NCI-H345 treated with DMSO at 0.1 percent for 48 hours (cell line): ENCODE measurements at regions not wholly inside any gene's neighbourhood (a gene's known extent, or its start where the extent isn't known, plus 50 kb on each side); places are given as distances from the start of the nearest gene placed in this dataset.
A peak's percentile ranks its signal among the peaks of the same experiment; 100 is the strongest.
"Not testable (repeated sequence)": the region's sequence is repeated elsewhere in the genome, so short reads cannot be mapped to it uniquely, and the experiment has no call there.

Source experiments
- DNase-seq: peaks from one replicate; lab custom pipeline; 2025; ENCODE audit not compliant: unreplicated experiment; lab: John Stamatoyannopoulos, UW

DNA sequence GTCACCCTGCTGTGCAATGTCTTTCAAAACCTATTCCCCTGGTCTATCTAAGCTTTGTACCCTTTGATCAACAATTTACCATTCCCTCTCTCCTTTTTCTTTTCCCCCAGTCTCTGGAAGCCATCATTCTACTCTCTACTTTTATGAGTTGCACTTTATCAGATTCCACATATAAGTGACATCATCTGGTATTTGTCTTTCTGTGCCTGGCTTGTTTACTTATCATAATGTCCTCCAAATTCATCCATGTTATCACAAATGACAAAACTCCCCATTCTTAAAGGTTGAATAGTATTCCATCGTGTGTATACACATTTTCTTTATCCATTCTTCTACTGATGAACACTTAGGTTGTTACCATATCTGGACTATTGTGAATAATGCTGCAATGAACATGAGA is 344.2 kb upstream of the CCNH start:
- DNase-seq = no peak

DNA sequence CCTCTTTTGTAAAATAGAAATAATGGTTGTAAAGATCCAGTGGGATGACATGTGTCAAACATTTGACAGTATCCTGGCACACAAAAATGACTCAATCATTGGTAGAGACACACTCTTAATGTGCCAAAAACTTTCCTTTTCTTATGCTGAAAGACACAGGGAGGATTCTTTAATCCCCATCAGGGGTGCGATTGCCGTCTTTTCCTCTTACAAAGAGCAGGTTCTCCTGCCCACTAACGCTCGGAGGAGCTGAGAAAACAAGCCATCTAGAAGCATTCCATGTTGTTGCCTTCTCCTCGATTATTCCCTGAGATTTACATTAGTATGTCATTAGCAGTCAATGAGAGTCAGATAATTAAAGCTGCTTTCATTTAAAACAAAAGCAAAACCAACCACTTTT is 342.6 kb upstream of the CCNH start:
- no peak for DNase-seq

DNA sequence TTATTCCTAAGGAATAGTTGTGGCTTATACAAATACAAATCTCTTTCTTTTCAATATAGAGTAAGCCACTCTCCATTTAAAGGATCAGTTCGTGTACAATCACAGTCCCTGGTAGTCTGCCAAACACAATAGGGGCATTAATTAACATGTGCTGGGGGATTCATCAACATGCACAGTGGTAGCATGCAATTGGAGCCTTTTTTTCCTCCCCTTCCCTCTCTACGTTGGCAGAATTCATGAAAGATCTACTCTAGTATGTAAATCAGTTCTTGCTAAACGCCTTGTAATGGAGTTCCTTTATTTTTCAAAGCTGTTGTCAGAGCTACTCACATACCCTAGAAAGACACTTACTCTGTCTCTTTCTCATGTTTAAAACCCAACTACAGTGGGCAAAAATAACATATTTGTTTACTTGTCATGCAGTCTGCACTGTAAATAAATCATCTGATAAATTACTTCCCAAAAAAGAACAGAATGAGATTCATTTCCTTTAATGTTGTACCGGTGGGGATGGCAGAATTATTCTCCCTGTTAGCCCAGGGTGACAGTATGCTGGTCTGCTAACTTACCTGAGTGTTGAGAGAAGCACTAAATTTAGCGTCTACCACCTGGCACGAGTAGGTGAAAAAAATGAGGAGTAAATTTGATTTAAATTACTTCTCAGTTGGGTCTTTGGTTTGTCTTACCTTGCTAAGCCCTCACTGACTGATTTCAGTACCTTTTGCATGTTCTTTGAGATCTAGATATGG is 341.5 kb upstream of the CCNH start:
- peak; percentile 10 for DNase-seq

DNA sequence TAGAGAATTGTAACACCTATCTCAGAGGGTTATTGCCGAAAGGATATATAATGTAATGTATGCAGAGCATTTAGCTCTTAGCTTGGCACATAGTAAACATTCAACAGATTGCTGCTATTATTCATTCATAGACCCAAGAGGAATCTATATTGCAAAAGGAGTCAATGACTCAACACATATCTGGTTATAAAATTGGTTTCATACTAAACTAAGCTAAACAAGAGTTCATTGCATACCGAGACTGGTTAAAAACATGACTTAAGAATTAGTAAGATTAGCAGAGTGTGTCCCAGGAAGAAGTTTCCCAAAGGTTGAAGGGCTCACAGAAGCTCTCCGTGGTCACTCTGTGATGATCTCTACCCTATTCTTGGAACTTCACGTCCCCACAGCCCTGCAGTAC is 339.6 kb upstream of the CCNH start:
- no peak for DNase-seq

DNA sequence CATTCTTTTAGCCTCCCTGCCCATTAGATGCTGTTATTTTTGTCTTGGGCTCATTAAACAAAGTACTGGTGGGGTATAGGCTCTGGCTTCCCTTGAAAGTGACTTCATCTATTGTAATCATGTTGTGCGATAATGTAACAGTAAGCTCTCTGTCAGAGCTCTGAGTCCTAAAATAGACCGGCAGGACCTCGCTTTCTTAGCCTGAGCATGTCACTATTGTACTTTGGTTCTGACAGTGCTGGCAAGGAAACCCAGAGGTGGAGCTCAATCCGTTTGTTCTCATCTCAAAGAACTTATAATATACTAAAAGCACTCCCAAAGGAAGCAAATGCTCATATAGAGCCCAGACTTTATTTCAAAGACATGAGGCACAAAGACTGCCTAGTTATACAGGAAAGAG is 339.1 kb upstream of the CCNH start:
- no peak for DNase-seq

DNA sequence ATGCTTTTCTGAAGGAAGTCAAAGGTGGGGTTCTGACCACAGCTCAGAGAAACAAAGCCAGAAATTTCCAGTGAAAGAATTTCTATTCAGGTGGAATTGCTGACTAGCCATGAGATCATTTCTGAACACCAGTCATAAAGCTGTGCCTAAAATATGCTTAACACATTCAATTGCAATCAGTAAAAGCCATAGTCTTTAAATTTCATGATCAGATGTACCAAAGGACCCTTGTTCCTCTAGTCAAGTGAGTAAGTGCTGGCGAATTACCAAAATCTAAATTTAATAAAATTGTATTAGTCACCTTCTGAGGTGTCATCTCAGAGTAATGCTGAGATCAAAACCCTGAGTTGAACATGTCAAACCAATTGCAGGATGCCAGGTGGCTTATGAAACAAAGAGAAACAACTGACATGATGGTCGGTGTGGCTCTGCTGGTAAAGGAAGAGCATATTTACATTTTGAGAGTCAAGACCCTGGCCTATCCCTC is 334.2 kb upstream of the CCNH start:
- DNase-seq = no peak

DNA sequence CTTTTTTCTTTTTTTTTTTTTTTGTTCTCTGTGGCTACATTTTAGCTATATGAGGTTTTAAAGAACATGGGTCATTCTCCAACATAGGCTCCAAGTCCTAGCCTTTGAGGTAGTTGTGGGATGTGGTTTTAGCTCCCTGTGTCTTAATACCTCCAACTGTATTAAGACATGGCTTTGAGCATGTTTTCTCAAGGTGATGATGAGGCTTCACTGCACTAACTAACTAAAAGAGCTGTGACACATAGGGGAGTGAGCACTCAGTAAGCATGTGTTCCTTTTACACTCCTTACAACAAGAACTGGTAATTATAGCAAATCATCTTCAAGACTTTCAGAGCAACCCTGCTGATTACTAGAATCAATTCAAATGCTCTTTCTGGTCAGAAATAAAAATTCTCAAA is 333.6 kb upstream of the CCNH start:
- DNase-seq = no peak

DNA sequence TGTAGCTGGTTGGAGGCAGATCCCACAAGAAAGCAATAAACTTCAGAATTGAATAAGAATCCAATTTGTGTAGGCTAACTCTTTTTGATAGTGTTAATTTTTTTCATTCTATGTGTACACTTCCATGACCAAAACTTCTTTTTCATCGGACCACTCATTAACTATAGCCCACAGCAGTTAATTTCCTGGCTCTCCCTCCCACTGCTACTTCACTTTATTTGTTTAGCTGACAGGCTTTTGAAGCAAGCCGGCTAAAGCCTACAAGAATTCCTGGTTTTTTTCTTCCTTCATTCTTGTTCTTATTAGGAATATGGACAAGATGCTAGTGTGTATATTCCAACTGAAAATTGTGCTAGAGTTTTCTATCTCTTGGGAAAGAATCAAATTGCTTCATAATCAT is 329.2 kb upstream of the CCNH start:
- no peak for DNase-seq

DNA sequence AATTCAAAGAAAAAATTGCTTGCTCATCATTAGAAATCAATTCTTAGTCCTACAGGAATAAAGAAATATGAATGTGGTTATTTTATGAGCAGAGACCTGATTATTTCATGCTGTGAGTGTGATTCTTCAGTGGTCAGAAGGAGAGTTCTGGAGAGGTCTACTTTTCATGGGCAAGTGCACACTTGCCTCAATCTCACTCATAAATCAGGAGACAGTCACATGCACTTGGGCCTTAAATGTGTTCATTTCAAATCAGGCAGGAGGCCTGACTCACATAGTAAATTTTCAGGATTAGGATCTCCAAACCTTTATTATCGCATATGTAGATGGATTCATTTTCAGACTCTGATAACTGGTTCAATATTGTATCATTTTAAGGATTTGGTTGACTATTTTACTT is 323.2 kb upstream of the CCNH start:
- DNase-seq = no peak

DNA sequence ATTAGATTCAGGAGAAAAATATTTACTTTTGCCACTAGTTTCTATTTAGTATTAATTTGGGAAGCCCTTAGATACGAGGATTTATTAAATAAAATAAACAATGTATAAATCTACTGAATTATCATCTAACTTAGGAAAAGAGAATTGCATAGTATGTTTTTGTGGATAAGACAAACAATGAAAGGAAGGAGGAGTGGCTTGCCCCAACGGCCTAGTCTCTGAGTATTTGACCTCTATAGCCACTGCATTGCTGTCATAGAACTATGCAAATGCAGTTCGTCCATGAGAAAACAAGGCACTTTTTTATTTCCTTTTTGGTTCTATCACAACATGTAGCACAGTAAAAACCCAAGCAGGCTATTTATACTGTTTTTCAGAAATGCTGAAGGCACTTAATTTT is 321.2 kb upstream of the CCNH start:
- no peak for DNase-seq

DNA sequence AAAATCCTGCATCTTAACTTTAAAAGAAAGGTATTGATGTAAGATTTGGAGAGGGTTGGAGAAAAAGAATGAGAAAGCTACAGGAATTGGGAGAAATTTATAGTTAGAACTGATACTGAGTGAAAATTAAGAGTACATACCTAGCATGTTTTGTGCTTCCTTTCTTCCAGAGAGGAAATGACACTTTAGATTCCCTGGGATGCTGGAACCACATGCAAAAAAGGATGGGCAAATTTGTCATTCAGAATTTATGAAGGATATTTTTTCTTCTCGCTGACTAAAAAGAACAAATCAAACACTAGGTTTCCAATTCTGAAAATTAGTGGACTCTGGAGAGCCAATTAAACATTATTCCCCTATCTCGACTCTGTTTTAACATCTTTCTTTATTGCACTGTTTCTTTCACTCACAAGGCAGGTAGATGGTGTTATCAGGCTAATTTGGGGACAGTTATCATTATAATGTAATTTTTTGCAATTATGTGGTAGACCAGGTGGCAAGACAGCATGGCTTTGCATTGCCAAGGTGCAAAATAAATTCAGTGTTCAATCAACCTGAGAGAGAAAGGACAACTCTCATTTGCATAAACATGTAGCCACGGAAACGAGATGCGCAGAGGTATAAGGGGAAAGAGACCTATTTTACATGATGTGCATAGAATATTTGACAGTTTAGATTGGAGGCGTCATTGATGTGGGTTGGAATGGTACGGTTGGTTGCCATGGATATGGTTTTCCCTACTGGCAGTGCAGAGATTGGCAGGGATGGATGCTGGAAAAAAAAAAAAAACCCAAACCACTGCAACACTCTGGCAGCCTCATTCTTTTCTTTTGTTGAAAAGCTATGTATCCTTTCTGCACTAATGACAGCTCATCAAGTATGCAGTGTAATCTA is 320.4 kb upstream of the CCNH start:
- DNase-seq = no peak

DNA sequence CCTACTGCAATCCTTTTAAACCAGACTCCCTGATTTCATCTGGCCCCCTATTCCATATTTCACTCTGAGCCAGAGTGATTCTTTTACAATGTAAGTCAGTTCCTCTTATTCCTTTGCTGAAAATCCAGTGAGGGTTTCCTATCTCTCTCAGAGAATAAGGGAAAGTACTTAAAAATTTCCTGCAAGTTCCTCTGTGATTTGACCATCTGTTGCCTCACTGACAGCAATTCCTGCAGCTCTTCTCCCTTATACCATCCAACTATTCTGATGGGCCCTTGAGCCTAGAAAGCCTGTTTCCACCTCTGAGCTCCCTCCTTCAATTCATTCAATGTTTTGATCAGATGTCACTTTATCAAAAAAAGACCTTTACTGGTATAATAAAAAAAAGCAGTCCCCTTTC is 317.1 kb upstream of the CCNH start:
- DNase-seq = no peak

DNA sequence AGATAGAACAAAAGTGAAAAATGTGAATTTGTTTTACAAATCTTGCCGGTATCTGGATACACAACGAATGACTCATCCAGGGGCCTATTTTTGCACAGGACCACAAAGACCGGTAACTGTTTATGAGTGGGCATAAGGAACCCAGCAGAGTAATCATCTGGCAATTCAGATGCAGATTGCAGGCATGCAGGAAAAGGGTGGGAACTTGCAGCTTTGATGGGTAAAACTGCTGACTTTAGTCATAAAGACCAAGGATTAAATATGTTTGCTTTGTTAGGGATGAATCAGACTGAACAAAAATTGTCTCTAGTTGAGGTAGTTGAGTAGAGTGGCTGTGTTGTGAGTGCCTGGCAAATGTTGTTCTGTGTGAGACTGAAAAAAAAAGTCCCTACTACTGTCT is 309.6 kb upstream of the CCNH start:
- no peak for DNase-seq

DNA sequence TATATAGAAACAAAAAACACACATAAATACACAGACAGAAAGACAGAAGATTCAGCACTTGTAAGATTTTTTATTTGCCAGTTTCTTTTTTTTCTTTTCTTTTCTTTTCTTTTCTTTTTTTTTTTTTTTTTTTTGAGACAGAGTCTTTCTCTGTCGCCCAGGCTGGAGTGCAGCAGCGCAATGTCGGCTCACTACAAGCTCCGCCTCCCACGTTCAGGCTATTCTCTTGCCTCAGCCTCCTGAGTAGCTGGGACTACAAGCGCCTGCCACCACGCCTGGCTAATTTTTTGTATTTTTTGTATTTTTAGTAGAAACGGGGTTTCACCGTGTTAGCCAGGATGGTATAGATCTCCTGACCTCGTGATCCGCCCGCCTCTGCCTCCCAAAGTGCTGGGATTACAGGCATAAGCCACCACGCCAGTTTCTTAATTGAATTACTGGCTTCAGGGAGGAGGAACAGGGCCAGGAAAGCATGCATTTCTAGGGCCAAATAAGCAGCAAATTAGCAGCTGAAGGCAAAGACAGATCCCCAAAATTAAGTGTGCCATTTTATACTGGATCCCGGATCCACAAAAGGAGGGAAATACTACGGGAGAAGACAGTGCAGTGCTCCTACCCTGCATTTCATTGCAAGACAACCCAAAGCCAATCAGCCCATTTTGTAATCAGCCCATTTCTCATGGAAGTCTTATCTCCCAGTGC is 305.6 kb upstream of the CCNH start:
- not testable (repeated sequence) for DNase-seq

DNA sequence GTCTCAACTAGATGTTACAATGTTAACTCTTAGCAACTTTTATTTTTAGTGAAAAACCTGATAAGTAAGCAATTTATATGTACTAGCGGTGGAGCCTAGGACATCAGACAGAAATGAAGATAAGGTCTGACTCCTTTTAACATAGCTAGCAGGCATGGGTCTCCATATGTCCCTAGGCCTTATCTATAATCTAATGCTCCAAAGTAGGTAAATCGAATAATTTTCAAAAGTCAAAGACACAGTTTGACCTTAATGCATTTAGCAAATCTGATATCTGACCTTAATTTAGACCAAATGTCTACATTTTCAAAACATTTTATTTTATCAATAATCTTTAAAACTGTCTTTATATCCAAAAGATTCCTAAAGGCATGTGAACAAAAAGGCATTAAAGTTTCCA is 305.0 kb upstream of the CCNH start:
- DNase-seq = no peak

DNA sequence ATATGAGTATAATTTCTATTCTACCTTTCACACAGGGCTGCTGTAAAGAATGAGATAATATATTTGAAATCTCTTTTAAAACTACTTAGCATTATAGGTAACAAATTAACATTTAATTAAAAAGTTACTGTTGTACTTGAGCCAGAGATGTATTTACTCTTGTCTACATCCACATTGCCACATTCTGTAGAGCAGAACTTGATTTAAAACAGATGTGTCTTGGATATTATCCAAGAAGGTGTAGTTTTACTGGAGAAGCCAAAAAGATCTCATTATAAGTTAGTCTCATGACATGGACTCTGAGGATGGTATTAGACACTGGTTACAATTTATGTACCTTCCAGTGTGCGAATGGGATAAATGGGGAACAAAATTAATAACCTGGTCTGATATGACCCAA is 293.1 kb upstream of the CCNH start:
- no peak for DNase-seq

DNA sequence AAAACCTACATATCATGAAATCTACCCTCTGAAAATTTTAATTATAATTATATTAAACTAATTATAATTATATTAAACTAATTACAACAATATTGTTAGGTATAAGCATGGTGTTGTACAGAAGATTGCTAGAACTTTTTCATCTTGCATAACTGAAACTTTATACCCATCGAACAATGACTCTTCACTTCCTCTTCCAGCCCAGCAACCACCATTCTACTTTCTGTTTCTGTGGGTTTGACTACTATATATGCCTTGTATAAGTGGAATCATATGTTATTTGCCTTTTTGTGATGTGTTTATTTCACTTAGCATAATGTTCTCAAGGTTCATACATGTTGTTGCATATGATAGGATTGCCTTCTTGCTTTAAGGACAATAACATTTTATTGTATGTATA is 274.2 kb upstream of the CCNH start:
- DNase-seq = no peak

DNA sequence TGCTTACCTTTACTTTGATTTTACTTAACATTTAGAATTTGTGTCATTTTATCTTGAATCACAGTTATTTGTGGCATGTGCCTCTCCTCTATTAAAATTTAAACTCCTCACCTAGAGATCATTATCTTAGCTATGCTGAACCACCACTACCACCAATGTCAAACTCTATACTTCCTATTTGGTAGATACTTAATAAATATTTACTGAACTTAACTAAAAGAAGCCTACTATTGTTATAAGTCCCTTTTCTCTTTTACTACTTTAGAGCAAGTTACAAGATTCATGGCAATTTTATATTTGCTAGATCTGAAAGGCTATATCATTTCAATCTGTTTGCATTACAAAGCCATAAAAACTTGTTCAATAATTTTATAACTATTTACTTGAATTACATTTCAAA is 273.3 kb upstream of the CCNH start:
- no peak for DNase-seq

DNA sequence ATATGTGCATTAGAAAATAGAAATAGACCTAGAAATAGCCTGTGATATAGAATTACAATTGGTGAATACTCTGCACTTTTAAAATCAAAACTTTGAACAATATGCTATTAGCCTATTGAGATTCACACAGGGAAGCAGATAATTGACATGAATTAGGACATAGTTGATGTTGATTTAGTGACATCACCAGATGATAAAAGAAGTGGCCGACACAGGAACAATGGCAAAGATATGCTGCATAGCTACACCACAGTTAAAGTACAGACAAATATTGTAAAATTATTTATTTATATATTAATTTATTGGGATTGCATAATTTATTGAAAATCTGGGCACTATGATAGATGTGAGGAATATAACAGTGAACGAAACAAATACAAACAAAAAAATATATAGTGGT is 261.5 kb upstream of the CCNH start:
- DNase-seq = no peak

DNA sequence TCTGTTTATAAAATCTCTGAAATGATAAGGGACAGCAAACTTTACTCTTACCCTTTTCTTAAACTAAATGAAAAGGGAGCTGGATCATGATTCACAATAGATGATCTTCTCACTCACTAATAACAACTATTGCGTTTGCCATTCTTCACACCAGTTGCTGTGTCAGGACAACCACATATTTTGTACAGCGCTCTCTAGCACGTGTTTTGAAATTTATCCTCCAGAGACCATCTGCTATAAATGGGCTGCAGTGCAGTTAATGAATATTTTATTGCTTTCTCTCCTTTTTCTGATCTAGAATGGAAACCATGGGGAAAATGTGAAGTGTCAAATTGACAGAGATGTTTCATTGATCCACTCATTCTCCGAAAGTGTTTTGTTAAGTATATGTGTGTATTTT is 258.4 kb upstream of the CCNH start:
- no peak for DNase-seq

DNA sequence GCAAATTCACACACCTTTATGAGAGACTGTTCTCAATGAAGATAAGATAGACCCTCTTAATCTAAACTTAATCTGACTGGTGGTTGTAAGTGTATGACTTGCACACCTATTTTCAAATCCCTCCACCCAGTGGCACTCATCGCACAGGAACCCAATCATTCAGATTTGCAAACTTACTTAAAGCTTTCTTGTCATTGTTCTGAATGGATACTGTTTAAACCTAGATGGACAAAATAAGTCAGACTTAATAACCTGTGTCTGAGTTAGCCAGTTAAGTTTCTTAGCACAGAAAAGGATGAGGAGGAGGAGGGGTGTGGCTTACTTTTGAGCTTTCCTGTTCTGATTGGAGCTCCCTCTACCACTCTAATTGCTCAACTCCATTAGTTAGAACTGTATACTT is 252.4 kb upstream of the CCNH start:
- DNase-seq = no peak
